ENCODE measurements at regions not wholly inside any gene's neighbourhood (a gene's known extent, or its start where the extent isn't known, plus 50 kb on each side); places are given as distances from the start of the nearest gene placed in this dataset.
"Not testable (repeated sequence)": the region's sequence is repeated elsewhere in the genome, so short reads cannot be mapped to it uniquely, and the experiment has no call there.

DNA sequence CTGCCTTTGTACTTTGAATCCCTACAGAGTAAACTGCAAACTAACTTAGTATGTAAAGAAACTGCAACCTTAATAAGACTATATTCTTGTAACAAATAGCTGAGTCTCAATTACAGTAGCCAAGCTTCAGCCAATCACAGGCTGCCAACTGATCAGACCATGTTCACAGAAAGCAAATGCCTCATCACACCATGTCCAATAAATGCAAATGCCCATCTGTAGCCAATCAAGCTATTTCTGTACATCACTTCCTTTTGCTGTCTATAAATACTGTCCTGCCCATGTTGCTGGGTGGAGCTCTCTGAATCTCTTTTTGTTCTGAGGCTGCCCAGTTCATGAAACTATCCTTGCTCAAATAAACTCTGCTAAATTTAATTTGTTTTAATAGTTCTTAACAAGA lies 531.7 kb upstream of the TOM1L1 start:
- no peak for DNase-seq
- Histone ChIP-seq H3K4me1 (no peaks in the 10 kb centered on the region), H3K27ac (no peak overlapping the region), H3K27me3 (no peaks in the 10 kb centered on the region), H3K36me3 (no peaks in the 10 kb centered on the region), H3K4me3 (replicated peaks in 1 of 3) (no peak overlapping the region), H3K9me3 (no peaks in the 10 kb centered on the region)
- intact Hi-C loops (cut with DNase I): no loop called here
- TF ChIP-seq POLR2A (IDR thresholded peaks at IDR 0.05): no peak
- TF ChIP-seq, protein P1, sequence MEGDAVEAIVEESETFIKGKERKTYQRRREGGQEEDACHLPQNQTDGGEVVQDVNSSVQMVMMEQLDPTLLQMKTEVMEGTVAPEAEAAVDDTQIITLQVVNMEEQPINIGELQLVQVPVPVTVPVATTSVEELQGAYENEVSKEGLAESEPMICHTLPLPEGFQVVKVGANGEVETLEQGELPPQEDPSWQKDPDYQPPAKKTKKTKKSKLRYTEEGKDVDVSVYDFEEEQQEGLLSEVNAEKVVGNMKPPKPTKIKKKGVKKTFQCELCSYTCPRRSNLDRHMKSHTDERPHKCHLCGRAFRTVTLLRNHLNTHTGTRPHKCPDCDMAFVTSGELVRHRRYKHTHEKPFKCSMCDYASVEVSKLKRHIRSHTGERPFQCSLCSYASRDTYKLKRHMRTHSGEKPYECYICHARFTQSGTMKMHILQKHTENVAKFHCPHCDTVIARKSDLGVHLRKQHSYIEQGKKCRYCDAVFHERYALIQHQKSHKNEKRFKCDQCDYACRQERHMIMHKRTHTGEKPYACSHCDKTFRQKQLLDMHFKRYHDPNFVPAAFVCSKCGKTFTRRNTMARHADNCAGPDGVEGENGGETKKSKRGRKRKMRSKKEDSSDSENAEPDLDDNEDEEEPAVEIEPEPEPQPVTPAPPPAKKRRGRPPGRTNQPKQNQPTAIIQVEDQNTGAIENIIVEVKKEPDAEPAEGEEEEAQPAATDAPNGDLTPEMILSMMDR (IDR thresholded peaks at IDR 0.05): no peak

DNA sequence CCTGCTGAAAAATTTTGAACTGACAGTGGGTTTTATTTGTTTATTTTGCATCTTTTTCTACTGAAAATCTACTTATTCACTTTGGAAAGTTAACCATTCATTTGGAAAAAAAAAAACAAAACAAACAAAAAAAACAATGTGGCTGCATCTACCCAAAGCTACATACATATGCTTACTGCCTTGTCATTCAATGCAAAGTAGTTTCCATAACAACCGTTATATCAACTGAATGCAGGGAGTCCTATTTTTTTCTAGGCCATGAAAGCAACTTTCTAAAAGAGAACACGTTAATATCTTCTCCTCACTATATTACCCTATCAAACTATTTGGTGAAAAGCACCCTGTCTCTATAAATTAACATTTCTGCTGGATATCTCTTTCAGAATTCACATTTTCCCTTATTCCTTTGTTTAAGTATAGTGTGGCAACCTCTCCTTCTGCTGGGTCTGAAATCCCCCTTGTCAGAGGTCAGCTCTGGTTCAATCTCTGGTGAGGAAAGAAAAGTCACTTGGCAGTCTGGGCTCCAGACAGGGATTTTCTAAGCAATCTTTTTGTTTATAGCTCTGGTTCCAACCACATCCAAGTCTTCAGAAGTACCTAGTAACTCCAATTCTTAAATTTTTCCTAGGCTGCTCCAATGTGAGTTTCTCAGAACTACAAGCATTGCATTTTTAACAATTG lies 528.4 kb upstream of the TOM1L1 start:
- WGBS, 2 donors: 59 to 63% methylated on average over 2 of the region's 2 CpGs
- no peak for DNase-seq

DNA sequence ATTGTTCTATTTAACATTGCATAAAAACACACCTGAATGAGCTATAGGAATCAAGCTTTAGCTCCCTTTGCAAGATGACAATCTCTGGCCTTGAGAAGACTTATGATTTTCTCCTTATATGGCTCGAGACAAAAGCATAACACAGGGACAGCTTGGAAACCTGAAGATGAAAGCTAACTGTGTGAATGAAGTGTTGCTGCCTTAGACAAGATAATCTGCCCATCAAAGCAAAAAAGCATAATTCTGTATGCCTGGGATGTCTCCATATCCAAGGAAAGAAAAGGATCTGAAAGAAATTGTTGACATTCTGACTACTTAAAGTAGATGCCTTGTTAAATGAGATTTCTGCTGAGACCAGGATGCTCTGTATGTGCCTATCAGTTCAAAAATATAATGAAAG lies 526.7 kb upstream of the TOM1L1 start:
- no peak for TF ChIP-seq POLR2A (IDR thresholded peaks at IDR 0.05)
- TF ChIP-seq, protein P1 (IDR thresholded peaks at IDR 0.05): no peak
- no peak for DNase-seq
- H3K9me3 ChIP-seq: no peaks in the 10 kb centered on the region
- H3K4me3 ChIP-seq (replicated peaks in 1 of 3): no peak overlapping the region
- H3K27me3 ChIP-seq: no peaks in the 10 kb centered on the region
- H3K36me3 ChIP-seq: no peaks in the 10 kb centered on the region
- no peaks in the 10 kb centered on the region for H3K4me1 ChIP-seq
- intact Hi-C loops (cut with DNase I): no loop called here
- H3K27ac ChIP-seq: no peak overlapping the region
- WGBS, 2 donors: 53 to 74% methylated on average over 1 of the region's 1 CpG

More for the DNA sequence above, 528.4 kb upstream of the TOM1L1 start:
- no peak overlapping the region for H3K27ac ChIP-seq
- no peaks in the 10 kb centered on the region for H3K36me3 ChIP-seq
- no peaks in the 10 kb centered on the region for H3K4me1 ChIP-seq
- no peak overlapping the region for H3K4me3 ChIP-seq (replicated peaks in 1 of 3)
- TF ChIP-seq POLR2A (IDR thresholded peaks at IDR 0.05): no peak
- TF ChIP-seq, protein P1 (IDR thresholded peaks at IDR 0.05): no peak
- no peaks in the 10 kb centered on the region for H3K27me3 ChIP-seq
- intact Hi-C loops (cut with DNase I): no loop called here
- H3K9me3 ChIP-seq: no peaks in the 10 kb centered on the region

DNA sequence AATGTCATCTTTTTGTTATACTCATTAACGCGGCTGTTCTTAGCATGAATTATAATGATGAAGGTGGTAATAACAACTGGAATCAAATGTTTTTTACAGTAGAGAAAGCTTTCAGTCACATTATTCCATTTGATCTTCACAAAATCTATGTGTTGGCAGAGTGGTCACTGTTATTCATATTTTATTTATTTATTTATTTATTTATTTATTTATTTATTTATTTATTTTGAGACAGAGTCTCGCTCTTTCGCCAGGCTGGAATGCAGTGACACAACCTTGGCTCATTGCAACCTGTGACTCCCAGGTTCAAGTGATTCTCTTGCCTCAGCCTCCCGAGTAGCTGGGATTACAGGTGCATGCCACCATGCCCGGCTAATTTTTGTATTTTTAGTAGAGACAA lies 524.2 kb upstream of the TOM1L1 start:
- H3K9me3 ChIP-seq; H3K27ac ChIP-seq; H3K27me3 ChIP-seq; H3K36me3 ChIP-seq; H3K4me1 ChIP-seq; DNase-seq; H3K4me3 ChIP-seq (replicated peaks in 1 of 3); intact Hi-C loops (cut with DNase I): not testable (repeated sequence)
- 95 to 96% methylated on average over 6 of the region's 6 CpGs for WGBS, 2 donors

DNA sequence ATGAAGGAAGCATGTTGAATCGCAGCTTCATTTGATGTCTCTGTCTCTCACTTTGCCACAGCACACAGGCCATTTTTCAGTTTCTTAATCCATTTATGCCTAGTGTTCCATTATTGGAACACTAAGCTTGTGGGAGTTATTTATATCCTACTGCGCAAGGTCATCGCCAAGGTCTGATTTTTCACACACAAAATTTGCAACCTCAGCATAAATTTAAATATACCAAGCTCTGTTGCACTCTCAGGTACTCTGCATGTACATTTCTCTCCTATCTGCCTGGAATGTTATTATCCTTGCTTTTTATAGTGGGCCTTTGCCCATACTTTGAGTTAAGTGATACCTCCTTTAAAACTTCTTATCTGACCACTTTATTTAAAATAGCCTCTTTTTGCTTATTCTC lies 519.2 kb upstream of the TOM1L1 start:
- H3K27ac ChIP-seq: no peak overlapping the region
- no peak for DNase-seq
- H3K36me3 ChIP-seq: no peaks in the 10 kb centered on the region
- TF ChIP-seq POLR2A (IDR thresholded peaks at IDR 0.05): no peak
- TF ChIP-seq, protein P1 (IDR thresholded peaks at IDR 0.05): no peak
- no peaks in the 10 kb centered on the region for H3K27me3 ChIP-seq
- intact Hi-C loops (cut with DNase I): no loop called here
- no peaks in the 10 kb centered on the region for H3K9me3 ChIP-seq
- WGBS, 2 donors: 93 to 94% methylated on average over 3 of the region's 3 CpGs
- H3K4me3 ChIP-seq (replicated peaks in 1 of 3): no peak overlapping the region
- H3K4me1 ChIP-seq: no peaks in the 10 kb centered on the region

DNA sequence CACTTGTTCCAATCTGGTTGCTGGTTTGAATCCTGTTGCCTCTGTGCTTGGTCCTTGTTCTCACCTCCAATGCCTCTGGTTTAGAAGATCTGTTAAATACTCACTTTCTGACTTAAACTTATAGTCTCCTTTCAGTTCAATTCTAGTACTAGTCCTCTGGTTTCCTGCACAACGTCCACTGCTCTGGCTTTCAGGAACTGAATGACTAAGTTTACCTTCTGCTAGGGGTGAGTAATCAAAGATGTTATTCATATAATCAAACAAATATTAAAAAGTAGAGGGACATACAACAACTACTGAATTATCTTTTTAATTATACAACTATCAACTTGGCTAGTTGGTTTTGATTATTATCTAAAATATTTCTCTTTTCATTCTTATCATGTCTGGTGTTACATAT lies 496.4 kb upstream of the TOM1L1 start:
- DNase-seq: no peak
- Histone ChIP-seq H3K36me3 (no peaks in the 10 kb centered on the region), H3K27ac (no peak overlapping the region), H3K27me3 (no peaks in the 10 kb centered on the region), H3K4me1 (no peaks in the 10 kb centered on the region), H3K9me3 (no peaks in the 10 kb centered on the region), H3K4me3 (replicated peaks in 1 of 3) (no peak overlapping the region)
- intact Hi-C loops (cut with DNase I): no loop called here
- no peak for TF ChIP-seq POLR2A (IDR thresholded peaks at IDR 0.05)
- 69 to 82% methylated on average over 1 of the region's 1 CpG for WGBS, 2 donors
